ENCODE measurements at regions not wholly inside any gene's neighbourhood (a gene's known extent, or its start where the extent isn't known, plus 50 kb on each side); places are given as distances from the start of the nearest gene placed in this dataset.
"Not testable (repeated sequence)": the region's sequence is repeated elsewhere in the genome, so short reads cannot be mapped to it uniquely, and the experiment has no call there.

GRCh38 chr12:34109390-34109789 lies 87.1 kb downstream of the ALG10 start:
- no peak for TF ChIP-seq CTCF (IDR thresholded peaks at IDR 0.05; ENCODE audit: insufficient read depth, missing control alignments)
- FAIRE-seq: no peak
- no peak for DNase-seq (ENCODE audit: insufficient read length, low spot score)

DNA sequence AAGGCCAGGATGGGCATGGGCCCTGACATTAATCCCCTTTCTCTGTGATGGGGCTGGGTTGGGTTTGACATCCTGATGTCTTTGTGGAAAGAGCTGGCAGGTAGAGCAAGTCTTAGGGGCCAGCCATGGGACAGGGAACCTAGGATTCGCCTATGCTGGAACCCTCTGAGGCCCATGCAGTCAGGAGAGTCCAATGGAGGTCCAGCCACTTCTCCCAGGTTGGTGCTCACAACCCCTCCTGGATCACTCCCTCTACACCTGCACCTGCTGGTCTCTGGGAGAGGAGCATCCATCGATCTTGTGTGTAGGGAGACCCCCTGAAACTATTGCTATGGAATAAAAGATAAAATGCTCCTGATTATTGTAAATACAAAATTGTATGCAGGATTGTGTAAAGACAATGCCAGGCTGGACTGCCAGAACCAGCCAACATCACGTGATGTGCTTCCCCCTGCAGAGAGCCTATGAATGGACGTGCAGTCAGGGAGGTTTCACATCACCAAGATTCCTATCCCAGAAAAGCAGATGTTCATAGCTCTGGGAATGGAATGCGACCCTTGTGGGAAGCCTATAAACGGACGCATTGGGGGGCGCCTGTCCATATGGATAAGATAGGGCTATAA lies 87.7 kb downstream of the ALG10 start:
- FAIRE-seq: not testable (repeated sequence)

GRCh38 chr12:34119366-34119765 lies 97.1 kb downstream of the ALG10 start:
- no peak for TF ChIP-seq CTCF (IDR thresholded peaks at IDR 0.05; ENCODE audit: insufficient read depth, missing control alignments)
- FAIRE-seq (no peak), DNase-seq (ENCODE audit: insufficient read length, low spot score) (no peak)

More for the DNA sequence above, 87.7 kb downstream of the ALG10 start:
- DNase-seq (ENCODE audit: insufficient read length, low spot score): not testable (repeated sequence)

DNA sequence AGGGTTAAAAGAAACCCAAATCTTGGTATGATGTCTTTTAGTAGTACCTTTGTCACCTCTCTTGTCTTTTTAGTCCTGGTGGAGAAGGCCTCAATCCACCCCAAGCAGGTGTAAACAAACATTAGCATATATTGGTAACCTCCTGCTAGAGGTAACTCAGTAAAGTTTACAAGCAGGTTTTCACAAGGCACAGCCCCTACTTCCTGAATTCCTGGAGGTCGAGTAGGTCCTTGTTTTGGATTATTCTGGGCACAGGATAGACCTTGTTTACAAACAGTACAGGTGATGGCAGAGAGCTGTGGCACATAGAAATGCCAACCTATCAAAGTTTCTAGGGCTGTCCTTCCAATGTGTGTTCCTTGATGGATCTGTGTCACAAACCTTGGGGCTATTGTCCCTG lies 99.1 kb downstream of the ALG10 start:
- FAIRE-seq (no peak), DNase-seq (ENCODE audit: insufficient read length, low spot score) (no peak)
- no peak for TF ChIP-seq CTCF (IDR thresholded peaks at IDR 0.05; ENCODE audit: insufficient read depth, missing control alignments)

GRCh38 chr12:34123092-34123491 lies 100.8 kb downstream of the ALG10 start:
- peak; percentile 81 for TF ChIP-seq CTCF (IDR thresholded peaks at IDR 0.05; ENCODE audit: insufficient read depth, missing control alignments)
- FAIRE-seq; DNase-seq (ENCODE audit: insufficient read length, low spot score): not testable (repeated sequence)

GRCh38 chr12:34124608-34125007 lies 102.3 kb downstream of the ALG10 start:
- no peak for TF ChIP-seq CTCF (IDR thresholded peaks at IDR 0.05; ENCODE audit: insufficient read depth, missing control alignments)
- no peak for FAIRE-seq
- no peak for DNase-seq (ENCODE audit: insufficient read length, low spot score)

GRCh38 chr12:34126239-34126641 lies 103.9 kb downstream of the ALG10 start:
- no peak for FAIRE-seq
- no peak for TF ChIP-seq CTCF (IDR thresholded peaks at IDR 0.05; ENCODE audit: insufficient read depth, missing control alignments)
- no peak for DNase-seq (ENCODE audit: insufficient read length, low spot score)

- FAIRE-seq: no peak
- DNase-seq (ENCODE audit: insufficient read length, low spot score): no peak
- no peak for TF ChIP-seq CTCF (IDR thresholded peaks at IDR 0.05; ENCODE audit: insufficient read depth, missing control alignments)
These were observed 104.5 kb downstream of the ALG10 start for GRCh38 chr12:34126805-34127204.

- FAIRE-seq; DNase-seq (ENCODE audit: insufficient read length, low spot score): not testable (repeated sequence)
These were observed 105.1 kb downstream of the ALG10 start for GRCh38 chr12:34127379-34127778.
